NT2/D1 (cell line): ENCODE measurements at regions not wholly inside any gene's neighbourhood (a gene's known extent, or its start where the extent isn't known, plus 50 kb on each side); places are given as distances from the start of the nearest gene placed in this dataset.
"Not testable (repeated sequence)": the region's sequence is repeated elsewhere in the genome, so short reads cannot be mapped to it uniquely, and the experiment has no call there.

Source experiments
- DNase-seq: peaks from one replicate; pipeline ENCODE4 v3.0.0-alpha.2; 2011; ENCODE audit warnings: low read depth, low spot score
- H3K27me3 ChIP-seq: 2 replicates; pipeline ENCODE4 v1.6.0; 2011; ENCODE audit warnings: mild to moderate bottlenecking; ENCODE audit not compliant: insufficient read length, insufficient read depth
- H3K36me3 ChIP-seq: 2 replicates; pipeline ENCODE4 v1.6.1; 2011; ENCODE audit warnings: mild to moderate bottlenecking, low read length, mixed read lengths; ENCODE audit not compliant: insufficient read depth, insufficient read length
- H3K4me1 ChIP-seq: 2 replicates; pipeline ENCODE4 v1.5.1; 2011; ENCODE audit not compliant: insufficient read depth, insufficient read length
- H3K4me3 ChIP-seq: 2 replicates; pipeline ENCODE4 v1.5.1; 2011; ENCODE audit warnings: low read depth; ENCODE audit not compliant: insufficient read length
- H3K9ac ChIP-seq: 2 replicates; pipeline ENCODE4 v1.6.0; 2011; ENCODE audit warnings: low read depth; ENCODE audit not compliant: insufficient read length
- H3K9me3 ChIP-seq: 2 replicates; pipeline ENCODE4 v1.5.1; 2011; ENCODE audit warnings: mild to moderate bottlenecking, low read length; ENCODE audit not compliant: insufficient read depth
- SUZ12 ChIP-seq: IDR thresholded peaks from 2 replicates; pipeline ENCODE4 v1.6.1; 2011; ENCODE audit not compliant: insufficient read length, insufficient read depth; ENCODE audit errors: extremely low read depth
- YY1 ChIP-seq: IDR thresholded peaks from 2 replicates; pipeline ENCODE4 v1.6.1; 2011; ENCODE audit not compliant: insufficient read length, insufficient read depth
- ZNF274 ChIP-seq: IDR thresholded peaks from 2 replicates; pipeline ENCODE4 v1.6.1; 2011; ENCODE audit warnings: mild to moderate bottlenecking, low read depth, low read length

- DNase-seq = no peak
- H3K27me3 ChIP-seq = no peaks in the 10 kb centered on the region
These were observed 201.3 kb upstream of the STS start for GRCh38 chrX:6946168-6946567.

GRCh38 chrX:6941041-6941440, 206.5 kb upstream of the STS start:
- DNase-seq = no peak
- no peak for TF ChIP-seq YY1
- no peak for TF ChIP-seq SUZ12
- no peak for TF ChIP-seq ZNF274
- Histone ChIP-seq H3K4me3 (no peak overlapping the region), H3K9me3 (no peaks in the 10 kb centered on the region), H3K9ac (no peak overlapping the region), H3K27me3 (no peaks in the 10 kb centered on the region), H3K4me1 (no peaks in the 10 kb centered on the region), H3K36me3 (no peaks in the 10 kb centered on the region)

More at GRCh38 chrX:6946168-6946567, 201.3 kb upstream of the STS start:
- Histone ChIP-seq H3K4me3 (no peak overlapping the region), H3K36me3 (no peaks in the 10 kb centered on the region), H3K9me3 (peaks cover 4% of the 10 kb centered on the region; the same call in 1 of the 2 replicates), H3K4me1 (no peaks in the 10 kb centered on the region), H3K9ac (no peak overlapping the region)
- TF ChIP-seq SUZ12 = no peak
- no peak for TF ChIP-seq YY1
- TF ChIP-seq ZNF274 = no peak

GRCh38 chrX:6932942-6933341, 214.6 kb upstream of the STS start:
- not testable (repeated sequence) for H3K4me1 ChIP-seq, H3K9ac ChIP-seq, DNase-seq, H3K36me3 ChIP-seq, H3K27me3 ChIP-seq, H3K9me3 ChIP-seq, H3K4me3 ChIP-seq

GRCh38 chrX:6930307-6930849, 217.1 kb upstream of the STS start:
- TF ChIP-seq SUZ12 (no peak), ZNF274 (no peak), YY1 (no peak)
- Histone ChIP-seq H3K4me3 (no peak overlapping the region), H3K4me1 (no peaks in the 10 kb centered on the region), H3K27me3 (no peaks in the 10 kb centered on the region), H3K36me3 (no peaks in the 10 kb centered on the region), H3K9ac (no peak overlapping the region), H3K9me3 (0 out of 2 replicates have a peak, but pooled peaks cover 8% of the 10 kb centered on the region)
- peak; percentile 22 for DNase-seq

GRCh38 chrX:6924443-6925077, 223.0 kb upstream of the STS start:
- Histone ChIP-seq H3K9me3 (no peaks in the 10 kb centered on the region), H3K4me3 (no peak overlapping the region), H3K27me3 (no peaks in the 10 kb centered on the region), H3K4me1 (no peaks in the 10 kb centered on the region), H3K36me3 (no peaks in the 10 kb centered on the region), H3K9ac (no peak overlapping the region)
- TF ChIP-seq ZNF274 (no peak), SUZ12 (no peak), YY1 (no peak)
- DNase-seq = no peak

- Histone ChIP-seq H3K9ac (no peak overlapping the region), H3K4me3 (no peak overlapping the region), H3K27me3 (no peaks in the 10 kb centered on the region), H3K9me3 (no peaks in the 10 kb centered on the region), H3K4me1 (no peaks in the 10 kb centered on the region), H3K36me3 (no peaks in the 10 kb centered on the region)
- TF ChIP-seq SUZ12 (no peak), YY1 (no peak), ZNF274 (no peak)
- no peak for DNase-seq
These were observed 229.8 kb upstream of the STS start for GRCh38 chrX:6917666-6918065.

GRCh38 chrX:6910218-6910617, 237.3 kb upstream of the STS start:
- no peaks in the 10 kb centered on the region for H3K4me1 ChIP-seq
- H3K9ac ChIP-seq = no peak overlapping the region
- no peak for TF ChIP-seq SUZ12
- TF ChIP-seq YY1 = no peak
- no peak for TF ChIP-seq ZNF274

More at GRCh38 chrX:6910218-6910617, 237.3 kb upstream of the STS start:
- DNase-seq = no peak
- H3K27me3 ChIP-seq = no peaks in the 10 kb centered on the region
- no peak overlapping the region for H3K4me3 ChIP-seq
- no peaks in the 10 kb centered on the region for H3K36me3 ChIP-seq
- no peaks in the 10 kb centered on the region for H3K9me3 ChIP-seq
